HFF-Myc (cell line): ENCODE measurements at regions not wholly inside any gene's neighbourhood (a gene's known extent, or its start where the extent isn't known, plus 50 kb on each side); places are given as distances from the start of the nearest gene placed in this dataset.

Experiments used
- DNase-seq: peaks from one replicate; pipeline ENCODE4 v3.0.0-alpha.2; 2011; ENCODE audit warnings: low read depth; ENCODE audit errors: extremely low read depth
- H3K4me3 ChIP-seq: replicated peaks from 2 replicates; pipeline ENCODE4 v1.5.1; 2011; ENCODE audit warnings: low read depth, mild to moderate bottlenecking, control low read depth, low read length
- CTCF ChIP-seq: IDR thresholded peaks from 2 replicates; pipeline ENCODE4 v1.5.1; 2012; ENCODE audit warnings: mild to moderate bottlenecking, low read depth, low read length, control low read depth; ENCODE audit errors: missing control alignments

GRCh38 chr7:68006619-68007018, 1010.0 kb downstream of the TYW1 start:
- no peak overlapping the region for H3K4me3 ChIP-seq
- no peak for DNase-seq
- no peak for TF ChIP-seq CTCF

- TF ChIP-seq CTCF, result no peak
- no peak overlapping the region for H3K4me3 ChIP-seq
- no peak for DNase-seq
Observed at GRCh38 chr7:68009716-68010115, 1013.1 kb downstream of the TYW1 start.

- H3K4me3 ChIP-seq, result no peak overlapping the region
- no peak for DNase-seq
- no peak for TF ChIP-seq CTCF
Observed at GRCh38 chr7:68014031-68014736, 1017.6 kb downstream of the TYW1 start.

GRCh38 chr7:68015122-68015977, 1018.7 kb downstream of the TYW1 start:
- H3K4me3 ChIP-seq, result no peak overlapping the region
- no peak for DNase-seq
- TF ChIP-seq CTCF, result no peak

- H3K4me3 ChIP-seq, result no peak overlapping the region
- DNase-seq, result no peak
- TF ChIP-seq CTCF, result no peak
Observed at GRCh38 chr7:68015978-68016532, 1019.4 kb downstream of the TYW1 start.

GRCh38 chr7:68020102-68020501, 1023.5 kb downstream of the TYW1 start:
- no peak for DNase-seq
- no peak overlapping the region for H3K4me3 ChIP-seq
- no peak for TF ChIP-seq CTCF
